Lung (tissue), 11 donors: ENCODE measurements at regions not wholly inside any gene's neighbourhood (a gene's known extent, or its start where the extent isn't known, plus 50 kb on each side); places are given as distances from the start of the nearest gene placed in this dataset.
A peak's percentile ranks its signal among the peaks of the same experiment; 100 is the strongest.

Source experiments
- ATAC-seq: fragments of 200-7000 bp; cut with Tn5 transposase; one replicate; pipeline ENCODE4 v1.9.1; 2020; ENCODE audit warnings: moderate number of reproducible peaks; ENCODE audit not compliant: insufficient read depth, low FRiP score
- DNase-seq, 3 donors: peaks; one replicate each; pipeline ENCODE4 v3.0.0-alpha.2; 2013 to 2017
- H3K27ac ChIP-seq, 2 donors: one replicate each; pipeline ENCODE4 v1.5.1; 2013; ENCODE audit warnings: mild to moderate bottlenecking in 2 of 2, moderate library complexity in 2 of 2, control low read depth in 1 of 2, inconsistent platforms in 1 of 2, low read depth in 1 of 2, low read length in 1 of 2
- H3K27me3 ChIP-seq, 3 donors: one replicate each; pipeline ENCODE4 v1.5.1; 2013; ENCODE audit warnings: low read length in 2 of 3; ENCODE audit not compliant: control insufficient read depth in 3 of 3, insufficient read depth in 3 of 3
- H3K36me3 ChIP-seq, 4 donors: one replicate each; pipeline ENCODE4 v1.5.1; 2013; ENCODE audit warnings: low read length in 4 of 4, mild to moderate bottlenecking in 1 of 4, moderate library complexity in 1 of 4; ENCODE audit not compliant: control insufficient read depth in 4 of 4, insufficient read depth in 4 of 4
- H3K4me1 ChIP-seq, 5 donors: one replicate each; pipeline ENCODE4 v1.5.1; 2013; ENCODE audit warnings: low read length in 5 of 5, mild to moderate bottlenecking in 2 of 5, moderate library complexity in 1 of 5; ENCODE audit not compliant: control insufficient read depth in 5 of 5, insufficient read depth in 5 of 5
- H3K4me3 ChIP-seq: one replicate; pipeline ENCODE4 v1.5.1; 2013; ENCODE audit warnings: mild to moderate bottlenecking, control low read depth, moderate library complexity
- H3K9ac ChIP-seq, 2 donors: one replicate each; pipeline ENCODE4 v1.5.1; 2013; ENCODE audit warnings: low read length in 2 of 2, control low read depth in 1 of 2; ENCODE audit not compliant: insufficient read depth in 1 of 2
- H3K9me3 ChIP-seq, 4 donors: one replicate each; pipeline ENCODE4 v1.5.1; 2013; ENCODE audit warnings: low read length in 3 of 4, mild to moderate bottlenecking in 1 of 4, moderate library complexity in 1 of 4; ENCODE audit not compliant: control insufficient read depth in 4 of 4, insufficient read depth in 3 of 4
- WGBS, 2 donors: extraction: QIAGEN DNeasy Blood & Tissue Kit; methylation state at CpG; one replicate each; pipeline ENCODE4 v1.1.7; 2013; 5-methylcytosine and 5-hydroxymethylcytosine counted together
- TF ChIP-seq, protein P1 (sequence below): IDR thresholded peaks from 2 replicates; pipeline ENCODE4 v1.5.1; 2012; ENCODE audit warnings: mild to moderate bottlenecking; ENCODE audit errors: control extremely low read depth, extremely low read depth
- donor health status: control.
- donor health status: control.
- donor health status: Bipolar disorder and iron deficiency.
- donor health status: healthy.
- donor health status: DM: yes; HTN: yes; CAD: no.

DNA sequence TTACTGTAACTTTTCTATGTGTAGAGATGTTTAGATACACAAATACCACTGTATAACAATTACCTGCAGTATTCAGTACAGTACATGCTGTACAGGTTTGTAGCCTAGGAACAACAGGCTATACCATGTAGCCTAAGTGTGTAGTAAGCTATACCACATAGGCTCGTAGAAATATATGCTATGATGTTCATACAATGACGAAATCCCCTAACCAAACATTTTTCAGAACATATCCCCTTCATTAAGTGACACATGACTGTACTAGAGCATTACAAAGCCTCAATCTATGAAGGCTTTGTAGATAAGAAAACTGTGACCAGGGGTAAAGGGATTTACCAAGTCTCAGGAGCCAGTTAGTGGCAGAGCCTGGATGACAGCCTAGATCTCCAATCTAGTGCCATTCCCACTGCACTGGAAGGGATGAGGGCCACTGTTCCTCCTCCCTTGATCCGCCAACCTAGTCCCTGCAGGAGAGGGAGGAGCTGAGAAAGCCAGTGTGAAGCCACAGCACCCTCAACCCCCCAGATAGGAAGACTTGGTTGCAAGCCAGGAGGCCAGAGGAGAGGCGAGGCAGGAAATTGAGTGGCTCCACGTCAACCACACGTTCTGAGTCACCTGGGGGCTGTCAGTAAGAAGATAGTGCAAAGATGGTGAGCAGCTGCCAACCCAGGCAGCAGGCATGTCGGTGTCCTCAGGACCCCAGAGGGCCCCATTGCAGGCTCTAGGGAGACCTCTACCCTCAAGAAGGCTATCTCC is 227.7 kb downstream of the BCOR start:
- peak; percentile 34 for ATAC-seq
- H3K9ac ChIP-seq = no peak overlapping the region
- DNase-seq = no peak
- no peaks in the 10 kb centered on the region for H3K36me3 ChIP-seq
- no peak overlapping the region for H3K4me3 ChIP-seq
- H3K4me1 ChIP-seq = peaks cover 0 to 14% (median 3%) of the 10 kb centered on the region in 5 donors
- H3K27me3 ChIP-seq = peaks cover 0 to 3% (median 0%) of the 10 kb centered on the region in 3 donors
- WGBS, 2 donors = 36 to 52% methylated on average over 7 of the region's 7 CpGs
- peaks cover 0 to 11% (median 0%) of the 10 kb centered on the region in 4 donors for H3K9me3 ChIP-seq
- no peak overlapping the region for H3K27ac ChIP-seq
- TF ChIP-seq, protein P1, sequence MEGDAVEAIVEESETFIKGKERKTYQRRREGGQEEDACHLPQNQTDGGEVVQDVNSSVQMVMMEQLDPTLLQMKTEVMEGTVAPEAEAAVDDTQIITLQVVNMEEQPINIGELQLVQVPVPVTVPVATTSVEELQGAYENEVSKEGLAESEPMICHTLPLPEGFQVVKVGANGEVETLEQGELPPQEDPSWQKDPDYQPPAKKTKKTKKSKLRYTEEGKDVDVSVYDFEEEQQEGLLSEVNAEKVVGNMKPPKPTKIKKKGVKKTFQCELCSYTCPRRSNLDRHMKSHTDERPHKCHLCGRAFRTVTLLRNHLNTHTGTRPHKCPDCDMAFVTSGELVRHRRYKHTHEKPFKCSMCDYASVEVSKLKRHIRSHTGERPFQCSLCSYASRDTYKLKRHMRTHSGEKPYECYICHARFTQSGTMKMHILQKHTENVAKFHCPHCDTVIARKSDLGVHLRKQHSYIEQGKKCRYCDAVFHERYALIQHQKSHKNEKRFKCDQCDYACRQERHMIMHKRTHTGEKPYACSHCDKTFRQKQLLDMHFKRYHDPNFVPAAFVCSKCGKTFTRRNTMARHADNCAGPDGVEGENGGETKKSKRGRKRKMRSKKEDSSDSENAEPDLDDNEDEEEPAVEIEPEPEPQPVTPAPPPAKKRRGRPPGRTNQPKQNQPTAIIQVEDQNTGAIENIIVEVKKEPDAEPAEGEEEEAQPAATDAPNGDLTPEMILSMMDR = no peak

DNA sequence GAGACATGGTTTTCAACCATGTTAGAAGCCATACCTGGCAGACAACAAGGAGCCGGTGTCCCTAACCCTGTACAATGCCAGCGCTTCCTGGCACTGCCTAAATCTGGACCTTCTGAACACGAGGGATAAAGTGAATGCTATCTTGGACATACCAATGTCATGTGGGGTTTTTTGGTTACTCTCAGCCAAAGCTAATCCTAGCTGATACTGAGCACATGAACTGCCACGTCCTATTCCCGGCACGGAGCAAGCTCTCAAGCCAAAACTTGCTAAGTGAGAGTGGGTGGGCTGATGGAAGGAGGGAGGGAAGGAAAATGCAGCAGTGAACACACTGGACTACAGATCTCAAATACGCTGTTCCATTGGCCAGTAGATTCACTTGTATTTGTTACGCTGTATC is 226.1 kb downstream of the BCOR start:
- DNase-seq (no peak), ATAC-seq (no peak)
- H3K27ac ChIP-seq = no peak overlapping the region
- TF ChIP-seq, protein P1 = no peak
- no peaks in the 10 kb centered on the region for H3K36me3 ChIP-seq
- 82 to 96% methylated on average over 8 of the region's 8 CpGs for WGBS, 2 donors
- no peak overlapping the region for H3K9ac ChIP-seq
- H3K4me3 ChIP-seq = no peak overlapping the region
- H3K4me1 ChIP-seq = peaks cover 0 to 5% (median 0%) of the 10 kb centered on the region in 5 donors
- peaks cover 0 to 12% (median 0%) of the 10 kb centered on the region in 4 donors for H3K9me3 ChIP-seq
- peaks cover 0 to 4% (median 4%) of the 10 kb centered on the region in 3 donors for H3K27me3 ChIP-seq

DNA sequence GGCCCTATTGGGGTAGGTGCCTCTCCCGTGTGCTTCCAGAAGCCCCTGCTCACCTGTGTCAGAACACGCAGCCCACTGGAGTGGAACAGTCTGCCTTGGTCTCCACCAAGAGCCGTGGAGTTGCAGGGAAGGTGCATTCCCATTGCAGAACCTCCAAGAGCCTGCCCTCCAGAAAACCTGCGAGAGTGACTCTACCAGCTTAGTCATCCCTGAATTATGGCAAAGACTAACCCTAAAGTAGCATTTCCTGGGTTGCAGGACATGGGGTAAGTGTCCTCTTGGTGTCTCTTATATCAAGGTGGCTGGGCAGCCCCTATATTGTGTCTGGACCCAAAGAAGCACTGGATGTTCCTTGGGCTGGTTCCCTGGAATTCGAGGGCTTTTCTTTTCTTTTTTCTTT is 224.6 kb downstream of the BCOR start:
- DNase-seq = no peak
- H3K4me3 ChIP-seq = no peak overlapping the region
- no peak overlapping the region for H3K27ac ChIP-seq
- H3K27me3 ChIP-seq = peaks cover 0 to 6% (median 4%) of the 10 kb centered on the region in 3 donors
- WGBS, 2 donors = 87 to 97% methylated on average over 4 to 5 of the region's 5 CpGs
- ATAC-seq = no peak
- H3K4me1 ChIP-seq = no peaks in the 10 kb centered on the region
- H3K9ac ChIP-seq = no peak overlapping the region
- H3K9me3 ChIP-seq = peaks cover 0 to 12% (median 0%) of the 10 kb centered on the region in 4 donors
- no peaks in the 10 kb centered on the region for H3K36me3 ChIP-seq
- TF ChIP-seq, protein P1 = no peak
